A673 (cell line): ENCODE measurements at regions not wholly inside any gene's neighbourhood (a gene's known extent, or its start where the extent isn't known, plus 50 kb on each side); places are given as distances from the start of the nearest gene placed in this dataset.

Source experiments
- EZH2 ChIP-seq: fragments of 200-600 bp; sonication (generic); IDR thresholded peaks from 2 replicates; pipeline ENCODE4 v1.6.1; 2017; ENCODE audit warnings: borderline replicate concordance, low read depth, mild to moderate bottlenecking, mixed read lengths, antibody characterized with exemption, low read length; ENCODE audit not compliant: poor library complexity, severe bottlenecking
- TF ChIP-seq, protein P1 (sequence below): fragments of 300-800, 200-600 bp; sonication (generic); conservative IDR thresholded peaks from 2 replicates; pipeline ENCODE4 v1.5.1; 2017; ENCODE audit warnings: low read depth, mild to moderate bottlenecking, antibody characterized with exemption, low read length, moderate library complexity, mixed read lengths

DNA sequence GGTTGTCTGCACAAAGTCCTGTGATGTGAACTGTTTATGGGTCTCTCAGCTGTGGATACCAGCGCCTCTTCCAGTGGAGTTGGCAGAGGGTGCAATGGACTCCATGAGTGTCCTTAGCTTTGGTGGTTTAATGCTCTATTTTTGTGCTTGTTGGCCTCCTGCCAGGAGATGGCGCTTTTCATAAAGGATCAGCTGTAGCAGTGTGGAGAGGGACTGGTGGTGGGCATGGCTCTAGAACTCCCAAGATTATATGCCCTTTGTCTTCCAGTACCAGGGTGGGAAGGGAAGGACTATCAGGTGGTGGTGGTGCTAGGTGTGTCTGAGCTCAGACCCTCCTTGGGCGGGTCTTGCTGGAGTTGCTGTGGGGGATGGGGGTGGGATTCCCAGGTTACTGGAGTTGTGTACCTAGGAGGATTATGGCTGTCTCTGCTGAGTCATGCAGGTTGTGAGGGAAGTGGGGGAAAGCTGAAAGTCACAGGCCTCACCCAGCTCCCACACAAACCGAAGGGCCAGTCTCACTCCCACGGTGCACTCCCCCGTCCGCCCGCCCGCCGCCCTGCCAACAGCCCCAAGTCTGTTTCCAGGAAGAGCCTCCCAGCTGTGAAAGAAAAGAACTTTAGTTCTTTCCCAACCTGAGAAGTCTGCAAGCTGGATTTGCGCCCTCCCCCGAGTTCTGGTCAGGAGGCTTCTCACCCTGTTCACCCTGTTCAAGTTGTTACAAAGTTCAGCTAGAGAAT lies 108.1 kb downstream of the MARCO start:
- TF ChIP-seq, protein P1, sequence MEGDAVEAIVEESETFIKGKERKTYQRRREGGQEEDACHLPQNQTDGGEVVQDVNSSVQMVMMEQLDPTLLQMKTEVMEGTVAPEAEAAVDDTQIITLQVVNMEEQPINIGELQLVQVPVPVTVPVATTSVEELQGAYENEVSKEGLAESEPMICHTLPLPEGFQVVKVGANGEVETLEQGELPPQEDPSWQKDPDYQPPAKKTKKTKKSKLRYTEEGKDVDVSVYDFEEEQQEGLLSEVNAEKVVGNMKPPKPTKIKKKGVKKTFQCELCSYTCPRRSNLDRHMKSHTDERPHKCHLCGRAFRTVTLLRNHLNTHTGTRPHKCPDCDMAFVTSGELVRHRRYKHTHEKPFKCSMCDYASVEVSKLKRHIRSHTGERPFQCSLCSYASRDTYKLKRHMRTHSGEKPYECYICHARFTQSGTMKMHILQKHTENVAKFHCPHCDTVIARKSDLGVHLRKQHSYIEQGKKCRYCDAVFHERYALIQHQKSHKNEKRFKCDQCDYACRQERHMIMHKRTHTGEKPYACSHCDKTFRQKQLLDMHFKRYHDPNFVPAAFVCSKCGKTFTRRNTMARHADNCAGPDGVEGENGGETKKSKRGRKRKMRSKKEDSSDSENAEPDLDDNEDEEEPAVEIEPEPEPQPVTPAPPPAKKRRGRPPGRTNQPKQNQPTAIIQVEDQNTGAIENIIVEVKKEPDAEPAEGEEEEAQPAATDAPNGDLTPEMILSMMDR, result peak; percentile 35; the same call in 1 of the 2 replicates
- TF ChIP-seq EZH2, result no peak
